ENCODE measurements at regions not wholly inside any gene's neighbourhood (a gene's known extent, or its start where the extent isn't known, plus 50 kb on each side); places are given as distances from the start of the nearest gene placed in this dataset.

DNA sequence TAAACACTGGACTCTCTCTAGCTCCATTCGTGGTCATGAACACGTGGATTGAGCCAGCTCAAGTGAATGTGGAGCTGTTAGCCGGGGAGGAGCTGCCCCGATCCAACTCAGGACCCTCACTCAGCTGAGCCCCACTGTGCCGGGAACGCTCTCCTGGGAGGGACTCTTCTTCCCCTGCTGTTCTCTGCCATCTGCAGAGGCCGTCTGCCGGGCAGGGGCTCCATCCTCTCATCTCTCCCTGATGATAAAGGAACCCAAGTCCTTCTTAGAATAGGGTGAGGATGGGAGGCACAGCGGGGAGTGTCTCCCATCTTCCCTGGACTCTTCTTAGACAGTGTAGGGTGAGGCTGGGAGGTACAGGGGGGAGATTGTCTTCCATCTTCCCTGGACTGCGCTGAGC is 120.5 kb upstream of the IRX4 start:
- H2AK5ac ChIP-seq (ENCODE audit: low read depth, low read length), result no peak overlapping the region
- H3K9ac ChIP-seq (replicated peaks in 1 of 4; ENCODE audit: extremely low read depth in 1 of 4, low read depth in 3 of 4, low read length in 3 of 4), result no peak overlapping the region
- ChIA-PET CTCF (ENCODE audit: partially characterized antibody) (interaction anchor here (0.5 to 1.5 kb wide), 3 partner anchors 12 to 123 kb away, joined by 3 to 4 read pairs (median 4); no protein-coding TSS in a partner anchor), POLR2A (ENCODE audit: partially characterized antibody) (no interaction called here)
- H3K23me2 ChIP-seq (ENCODE audit: low read depth, low read length), result no peaks in the 10 kb centered on the region
- no peak overlapping the region for H3K27ac ChIP-seq (ENCODE audit: low read depth, low read length)
- 0 out of 4 replicates have a peak, but pooled peaks cover 0 to 1% of the 10 kb centered on the region in 2 experiments for H3K9me3 ChIP-seq (ENCODE audit: insufficient read depth in 2 of 2, low read depth in 1 of 2, low read length in 1 of 2)
- H2AFZ ChIP-seq (ENCODE audit: low read length), result no peak overlapping the region
- no peak overlapping the region for H2BK120ac ChIP-seq (replicated peaks; ENCODE audit: low read depth, low read length)
- H3K4ac ChIP-seq (replicated peaks; ENCODE audit: insufficient read length, low read depth, low read length), result no peak overlapping the region
- H4K8ac ChIP-seq (ENCODE audit: extremely low read depth, insufficient read depth, low read length), result no peak overlapping the region
- no peak overlapping the region for H2BK15ac ChIP-seq (ENCODE audit: low read length)
- H2BK12ac ChIP-seq (ENCODE audit: low read depth, low read length), result no peak overlapping the region
- no peak overlapping the region for H4K5ac ChIP-seq (ENCODE audit: insufficient read length, low read depth, low read length)
- no peak overlapping the region for H3K56ac ChIP-seq (replicated peaks; ENCODE audit: insufficient read length, low read depth, low read length)
- no peak overlapping the region for H3K14ac ChIP-seq (ENCODE audit: insufficient read length)
- H3K4me3 ChIP-seq (ENCODE audit: extremely low read depth in 1 of 4, insufficient read depth in 2 of 4, low read depth in 3 of 4, low read length in 4 of 4), result no peak overlapping the region
- H3K36me3 ChIP-seq (ENCODE audit: control insufficient read depth in 2 of 4, insufficient read depth in 4 of 4, low read length in 3 of 4), result no peaks in the 10 kb centered on the region
- H3K4me1 ChIP-seq (replicated peaks in 1 of 4; ENCODE audit: control insufficient read depth in 3 of 4, insufficient read depth in 4 of 4, low read length in 3 of 4), result no peaks in the 10 kb centered on the region; a peak in 1 of 7 replicates
- no peak overlapping the region for H3K18ac ChIP-seq (ENCODE audit: extremely low read depth, low read length)
- no peak overlapping the region for H3K23ac ChIP-seq (ENCODE audit: insufficient read length)
- FAIRE-seq, result no peak
- H3K4me2 ChIP-seq (ENCODE audit: insufficient read depth in 1 of 2, low read depth in 2 of 2, low read length in 2 of 2), result no peak overlapping the region
- 91% methylated on average over 10 of the region's 10 CpGs; no CpG with 5 or more reads in 1 of the 2 experiments for WGBS, 2 experiments (ENCODE audit: extremely low coverage in 1 of 2, insufficient coverage in 1 of 2, insufficient read length in 1 of 2, insufficient replicate concordance in 2 of 2, low coverage in 1 of 2, low lambda C conversion rate in 2 of 2, missing lambda C conversion rate in 1 of 2)
- no peaks in the 10 kb centered on the region for H3K79me1 ChIP-seq (ENCODE audit: low read depth, low read length)
- H4K91ac ChIP-seq (replicated peaks; ENCODE audit: insufficient read length, low read length), result no peak overlapping the region
- no peak overlapping the region for H2BK20ac ChIP-seq (ENCODE audit: low read length)
- no peaks in the 10 kb centered on the region for H3K79me2 ChIP-seq (ENCODE audit: control insufficient read depth in 1 of 2, insufficient read depth in 2 of 2, low read length in 2 of 2)
- H3K27me3 ChIP-seq (replicated peaks in 1 of 4; ENCODE audit: control insufficient read depth in 3 of 4, extremely low read depth in 1 of 4, insufficient read depth in 3 of 4, low read length in 3 of 4), result 0 out of 7 replicates have a peak, but pooled peaks cover 0 to 3% (median 0%) of the 10 kb centered on the region in 4 experiments
- no peak overlapping the region for H2BK5ac ChIP-seq (ENCODE audit: low read depth, low read length)
- no peaks in the 10 kb centered on the region for H4K20me1 ChIP-seq (replicated peaks in 1 of 2; ENCODE audit: control insufficient read depth in 1 of 2, insufficient read depth in 2 of 2, low read length in 2 of 2)
- no peak for DNase-seq (ENCODE audit: low read depth in 1 of 2, low spot score in 2 of 2)
- no peak for TF ChIP-seq HDAC2 (IDR thresholded peaks at IDR 0.05; ENCODE audit: borderline replicate concordance in 1 of 2, low read depth in 2 of 2, low read length in 2 of 2)
- no peak for TF ChIP-seq CBX5 (IDR thresholded peaks at IDR 0.05; ENCODE audit: low read depth, low read length)
- TF ChIP-seq CHD2 (IDR thresholded peaks at IDR 0.05; ENCODE audit: low read length), result no peak
- TF ChIP-seq EZH2 (IDR thresholded peaks at IDR 0.05; ENCODE audit: low read depth, low read length, severe bottlenecking), result no peak
- no peak for TF ChIP-seq JUND (IDR thresholded peaks at IDR 0.05; ENCODE audit: low read length)
- TF ChIP-seq SUZ12 (IDR thresholded peaks at IDR 0.05; ENCODE audit: low read length), result no peak
- no peak for TF ChIP-seq TAF7 (optimal IDR thresholded peaks at IDR 0.05; ENCODE audit: borderline replicate concordance, low read depth, low read length)
- no peak for TF ChIP-seq SIX5 (IDR thresholded peaks at IDR 0.05; ENCODE audit: low read depth, low read length)
- no peak for TF ChIP-seq KDM5A (IDR thresholded peaks at IDR 0.05; ENCODE audit: low read length)
- TF ChIP-seq, protein P1, sequence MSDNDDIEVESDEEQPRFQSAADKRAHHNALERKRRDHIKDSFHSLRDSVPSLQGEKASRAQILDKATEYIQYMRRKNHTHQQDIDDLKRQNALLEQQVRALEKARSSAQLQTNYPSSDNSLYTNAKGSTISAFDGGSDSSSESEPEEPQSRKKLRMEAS (IDR thresholded peaks at IDR 0.05), result no peak
- no peak for TF ChIP-seq KDM1A (IDR thresholded peaks at IDR 0.05; ENCODE audit: borderline replicate concordance, low read length)

All from H1 (cell line).